ENCODE measurements at regions not wholly inside any gene's neighbourhood (a gene's known extent, or its start where the extent isn't known, plus 50 kb on each side); places are given as distances from the start of the nearest gene placed in this dataset.

DNA sequence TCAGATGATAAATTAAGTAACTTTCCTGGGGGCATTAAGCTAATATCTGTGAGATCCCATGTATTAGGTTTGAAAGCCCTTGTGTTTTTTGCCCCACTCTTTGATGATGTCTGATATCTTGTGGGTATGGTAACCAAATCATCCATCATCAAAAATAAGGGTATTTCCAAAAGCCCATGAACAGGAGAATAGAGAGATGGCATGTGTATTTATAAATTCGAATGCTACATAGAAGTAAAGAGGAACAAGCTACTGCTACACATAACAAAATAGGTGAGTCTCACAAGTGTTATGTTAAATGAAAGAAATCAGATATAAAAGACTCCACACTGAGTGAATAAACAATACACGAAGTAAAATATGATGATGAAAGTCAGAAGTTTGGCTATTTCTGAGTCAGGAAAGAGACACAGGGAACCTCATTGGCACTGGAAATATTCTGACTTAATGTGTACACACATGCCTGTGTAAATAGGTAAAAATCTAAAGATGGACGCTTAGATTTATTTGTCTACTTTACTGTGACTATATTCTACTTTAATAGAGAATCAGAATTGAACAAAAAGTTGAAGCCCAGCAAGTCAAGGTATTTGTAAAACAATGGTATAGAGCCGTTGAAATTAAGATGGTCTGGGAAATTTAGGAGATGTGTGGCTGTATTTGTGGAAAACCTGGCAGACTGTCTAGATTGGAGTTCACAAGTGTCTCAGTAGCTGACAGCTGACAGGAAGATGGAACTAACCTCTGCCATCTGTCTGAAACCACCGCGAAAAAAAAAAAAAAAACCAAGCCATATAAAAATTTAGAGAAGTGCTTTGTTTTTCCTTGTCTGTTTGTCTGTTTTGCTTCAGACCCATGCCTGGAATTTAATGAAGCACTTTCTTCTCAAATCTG, 111.0 kb upstream of the TGFBR2 start:
- no peak for DNase-seq (ENCODE audit: low read depth)

DNA sequence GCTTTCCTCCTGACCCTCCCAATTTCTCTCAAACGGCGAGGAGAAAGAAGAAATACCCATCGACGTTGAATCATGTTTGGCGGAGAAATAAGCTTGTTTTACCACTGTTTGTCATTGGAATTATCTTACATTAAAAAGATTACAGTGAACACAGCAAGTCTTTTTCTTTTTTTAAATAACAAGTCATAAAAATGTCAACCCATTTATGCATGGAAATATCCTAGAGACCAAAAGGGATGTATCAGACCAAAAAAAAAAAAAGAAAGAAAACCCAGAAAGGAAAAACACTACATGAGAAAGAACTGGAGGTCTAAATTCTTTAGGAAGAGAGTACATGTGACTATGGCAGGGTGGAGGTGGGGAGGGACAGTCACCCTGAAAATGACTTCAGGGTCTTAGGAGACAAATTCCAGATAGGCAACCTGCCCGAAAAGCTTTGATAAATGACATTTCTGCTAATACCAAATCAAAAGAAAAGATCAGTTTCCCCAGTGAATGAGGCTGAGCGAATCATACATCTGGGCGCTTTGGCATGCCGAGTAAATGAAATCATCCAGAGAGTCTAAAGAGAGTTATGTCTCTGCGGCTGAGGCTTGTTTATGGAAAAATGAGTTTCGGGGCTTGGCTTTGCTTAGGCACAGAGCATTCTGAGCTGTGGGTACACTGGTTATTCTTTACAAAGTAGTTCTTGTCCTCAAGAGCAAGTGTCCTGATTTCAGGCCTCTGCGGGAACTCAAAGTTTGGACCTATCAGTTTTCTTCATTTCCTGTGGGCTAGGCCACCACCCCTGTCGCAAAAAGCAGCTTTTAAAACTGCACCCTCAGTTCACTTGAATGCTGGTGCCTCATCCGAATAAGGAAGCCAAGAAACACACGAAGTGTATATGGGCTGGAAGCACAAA, 110.1 kb upstream of the TGFBR2 start:
- peak; percentile 64 for DNase-seq (ENCODE audit: low read depth)

DNA sequence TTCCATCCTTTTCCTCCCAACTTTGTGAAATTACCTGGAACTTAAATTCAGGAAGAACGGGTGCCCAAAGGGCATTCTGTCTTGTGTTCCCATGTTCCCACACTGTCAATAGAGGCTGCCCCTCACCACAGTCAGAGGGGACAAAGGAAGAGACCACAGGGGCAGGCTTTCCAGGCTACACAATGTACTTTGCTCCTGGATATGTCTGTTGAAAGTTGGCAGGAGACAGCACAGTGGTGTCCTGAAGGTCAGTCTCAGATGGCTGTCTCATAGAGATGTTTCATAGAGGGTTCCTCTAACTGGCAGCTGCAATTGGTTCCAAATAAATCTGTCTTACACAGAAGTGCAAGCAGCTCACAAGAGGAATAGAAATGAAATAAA, 107.8 kb upstream of the TGFBR2 start:
- no peak for DNase-seq (ENCODE audit: low read depth)

- no peak for DNase-seq (ENCODE audit: low read depth)
Observed at GRCh38 chr3:30500666-30501399, 105.6 kb upstream of the TGFBR2 start.

- DNase-seq (ENCODE audit: low read depth) = no peak
Observed at GRCh38 chr3:30501526-30501925, 104.9 kb upstream of the TGFBR2 start.

DNA sequence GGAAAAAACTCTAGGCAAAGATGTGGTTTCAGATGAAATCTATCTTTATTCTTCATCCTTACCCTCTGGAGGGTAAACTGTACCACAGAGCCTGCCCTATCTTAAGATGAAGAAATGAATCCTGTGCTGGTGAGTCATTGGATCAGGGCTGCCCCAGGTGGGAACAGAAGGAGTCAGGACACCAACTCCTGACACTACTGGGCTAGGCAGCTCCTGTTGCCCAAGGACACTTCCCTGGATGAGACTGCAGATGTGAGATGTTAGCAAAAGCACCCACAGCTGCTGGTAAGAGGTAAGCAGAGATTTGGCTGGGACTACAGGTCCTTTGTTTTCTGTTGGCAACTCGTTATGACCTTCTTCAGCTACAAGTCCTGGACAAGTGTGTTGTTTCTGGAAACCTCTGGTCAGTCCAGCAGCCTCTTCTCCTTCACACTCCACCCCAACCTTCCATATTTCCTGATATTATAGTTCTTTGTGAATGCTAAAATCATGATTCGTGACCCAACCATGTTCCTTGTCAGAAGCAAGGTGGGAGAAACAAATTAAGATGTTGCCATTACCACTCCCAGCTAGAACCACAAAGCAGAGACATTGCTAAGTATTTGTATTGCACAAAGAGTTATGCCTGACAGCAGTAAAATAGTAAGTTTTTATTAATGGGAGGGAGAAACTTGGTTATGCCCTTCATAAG, 104.2 kb upstream of the TGFBR2 start:
- DNase-seq (ENCODE audit: low read depth) = no peak

- no peak for DNase-seq (ENCODE audit: low read depth)
Observed at GRCh38 chr3:30502742-30503073, 103.7 kb upstream of the TGFBR2 start.

- no peak for DNase-seq (ENCODE audit: low read depth)
Observed at GRCh38 chr3:30503446-30503845, 103.0 kb upstream of the TGFBR2 start.

DNA sequence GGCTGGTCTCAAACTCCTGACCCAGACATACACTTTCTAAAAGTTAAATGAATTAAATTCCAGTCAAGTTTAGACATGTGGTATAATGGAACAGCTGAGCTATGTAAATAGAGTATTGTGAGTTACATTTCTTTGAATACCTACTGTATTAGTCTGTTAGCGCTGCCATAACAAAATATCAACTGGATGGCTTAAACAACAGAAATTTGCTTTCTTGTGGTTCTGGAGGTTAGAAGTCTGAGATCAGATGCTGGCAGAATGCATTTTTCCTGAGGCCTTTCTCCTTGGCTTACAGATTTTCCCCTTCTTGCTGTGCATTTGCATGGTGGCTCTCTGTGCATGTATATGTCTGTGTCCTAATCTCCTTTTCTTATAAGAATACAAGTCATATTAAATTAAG, 101.5 kb upstream of the TGFBR2 start:
- no peak for DNase-seq (ENCODE audit: low read depth)

DNA sequence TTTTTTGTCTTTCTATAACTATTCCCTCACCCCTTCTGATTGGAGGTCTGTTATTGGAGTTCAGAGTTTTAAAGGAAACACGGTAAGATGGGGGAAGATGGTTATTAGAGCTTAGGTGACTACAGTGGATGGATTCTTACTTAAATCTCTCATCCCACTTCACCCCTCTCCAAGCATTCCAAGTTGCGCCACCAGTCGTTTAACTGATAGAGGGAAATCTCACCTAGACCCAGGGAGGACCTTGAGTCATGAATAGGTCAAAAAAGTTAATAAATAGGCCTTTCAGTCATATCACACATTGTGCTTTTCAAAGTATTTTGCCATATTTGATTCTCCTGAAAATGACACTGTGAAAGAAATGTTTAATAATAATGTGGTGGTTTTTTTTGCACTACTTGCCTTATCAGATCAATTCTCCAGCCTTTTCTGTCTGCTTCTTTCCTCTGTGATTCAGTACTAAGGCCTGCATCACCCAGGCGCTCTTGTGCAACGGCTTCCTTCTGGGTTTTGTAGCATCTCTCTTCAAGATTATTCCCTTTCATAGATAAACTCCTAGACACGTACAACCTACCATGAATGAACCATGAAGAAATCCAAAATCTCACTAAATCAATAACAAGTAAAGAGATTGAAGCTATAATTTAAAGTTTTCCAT, 100.4 kb upstream of the TGFBR2 start:
- DNase-seq (ENCODE audit: low read depth) = no peak

DNA sequence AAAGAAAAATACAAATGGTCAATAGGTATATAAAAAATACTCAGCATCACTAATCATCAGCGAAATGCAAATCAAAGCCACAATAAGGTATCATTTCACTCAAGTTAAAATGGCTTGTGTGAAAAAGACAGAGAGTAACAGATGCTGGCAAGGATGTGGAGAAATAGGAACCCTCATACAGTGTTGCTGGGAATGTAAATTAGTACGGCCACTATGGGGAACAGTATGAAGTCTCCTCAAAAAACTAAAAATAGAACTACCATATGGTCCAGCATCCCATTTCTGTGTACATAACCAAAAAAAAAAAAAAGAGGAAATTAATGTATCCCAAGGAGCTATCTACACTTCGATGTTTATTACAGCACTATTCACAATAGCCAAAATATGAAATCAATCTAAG, 98.1 kb upstream of the TGFBR2 start:
- no peak for DNase-seq (ENCODE audit: low read depth)

GRCh38 chr3:30510596-30510995, 95.8 kb upstream of the TGFBR2 start:
- no peak for DNase-seq (ENCODE audit: low read depth)

DNA sequence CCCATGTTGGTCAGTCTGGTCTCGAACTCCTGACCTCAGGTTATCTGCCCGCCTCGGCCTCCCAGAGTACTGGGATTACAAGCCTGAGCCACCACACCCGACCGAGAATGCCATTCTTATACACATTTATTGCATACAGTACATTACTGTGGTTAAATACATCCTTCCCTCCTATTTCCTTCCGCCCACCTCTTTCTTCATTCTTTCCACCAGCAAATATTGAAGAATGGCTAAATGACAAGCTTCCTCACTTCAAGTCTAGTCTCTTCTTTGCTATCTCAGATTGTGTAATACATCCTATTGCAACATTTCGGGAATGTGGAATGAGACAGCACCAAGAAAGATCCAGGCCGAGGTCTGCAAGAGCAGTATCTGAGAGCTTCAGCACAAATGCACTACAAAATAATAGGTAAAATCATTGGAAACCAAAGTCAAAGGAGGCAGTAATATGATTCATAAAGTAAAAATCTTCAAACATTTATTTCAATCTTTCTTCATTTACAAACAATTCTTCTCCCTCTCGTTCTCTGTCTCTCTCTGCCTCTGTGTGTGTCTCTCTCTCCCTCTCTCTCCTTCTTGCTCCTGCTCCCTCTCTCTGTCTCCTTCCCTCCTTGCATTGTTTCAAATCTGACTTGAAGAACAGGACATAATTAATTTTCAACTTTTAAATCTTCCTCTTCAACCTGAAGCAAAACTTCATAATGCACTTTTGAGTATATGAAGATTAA, 94.7 kb upstream of the TGFBR2 start:
- DNase-seq (ENCODE audit: low read depth) = peak; percentile 56

- DNase-seq (ENCODE audit: low read depth) = no peak
Observed at GRCh38 chr3:30512576-30512975, 93.8 kb upstream of the TGFBR2 start.

GRCh38 chr3:30513374-30514152, 92.8 kb upstream of the TGFBR2 start:
- no peak for DNase-seq (ENCODE audit: low read depth)

DNA sequence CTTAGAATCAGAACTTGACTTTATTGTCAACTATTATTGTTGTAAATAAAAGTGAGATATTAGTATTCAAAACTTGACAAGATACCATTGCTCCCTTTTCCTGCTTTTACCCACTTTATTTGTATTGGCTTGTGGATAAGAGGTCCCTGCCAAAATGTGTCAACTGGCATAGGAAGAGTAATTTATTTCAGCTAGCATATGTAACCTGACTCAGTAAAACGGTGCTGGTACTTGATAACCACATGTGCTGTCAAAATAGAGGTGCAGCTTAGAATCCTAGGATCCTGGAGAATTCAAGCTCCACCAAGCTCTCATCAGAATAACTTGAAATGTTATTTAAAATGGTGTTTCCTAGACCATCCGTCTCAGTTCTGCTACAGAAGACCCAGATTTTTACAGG, 90.2 kb upstream of the TGFBR2 start:
- no peak for DNase-seq (ENCODE audit: low read depth)

GRCh38 chr3:30518181-30518864, 88.1 kb upstream of the TGFBR2 start:
- no peak for DNase-seq (ENCODE audit: low read depth)

DNA sequence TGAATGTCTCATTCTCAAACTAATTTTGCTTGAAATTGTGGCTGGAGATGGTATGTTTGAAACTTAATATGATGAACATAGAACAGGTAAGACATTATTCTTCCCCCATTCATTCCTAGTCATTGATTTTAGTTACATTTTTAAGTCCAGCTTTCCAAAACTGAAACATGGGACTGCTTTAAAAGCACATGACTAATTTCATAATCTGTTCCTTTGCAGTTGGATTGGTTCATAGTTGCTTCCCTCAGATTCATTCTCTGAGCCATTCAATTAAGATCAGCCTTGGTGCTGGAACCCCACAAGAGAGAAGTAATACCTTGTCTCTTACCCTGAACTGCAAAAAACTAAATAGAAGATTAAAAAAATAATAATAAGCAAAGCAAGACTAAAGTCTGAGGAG, 87.5 kb upstream of the TGFBR2 start:
- no peak for DNase-seq (ENCODE audit: low read depth)

DNA sequence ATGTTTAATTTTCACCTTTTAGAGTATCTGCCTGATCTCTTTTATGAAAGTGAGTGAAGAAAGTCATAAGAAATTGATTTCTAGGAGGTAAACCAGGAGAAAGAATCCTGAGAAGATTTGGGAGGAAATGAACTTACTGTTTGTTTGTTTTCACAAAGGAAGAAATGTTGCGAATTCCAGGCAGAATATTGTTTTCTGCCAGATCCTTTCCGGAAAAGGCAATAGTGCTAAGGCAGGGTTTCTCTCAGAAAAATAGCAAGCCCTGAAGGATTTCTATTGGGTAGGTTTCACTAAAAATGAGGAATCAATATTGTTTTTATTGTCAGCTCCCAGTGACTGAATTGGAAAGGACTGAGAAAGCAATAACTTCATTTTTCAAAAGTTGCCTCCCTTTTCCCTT, 85.7 kb upstream of the TGFBR2 start:
- DNase-seq (ENCODE audit: low read depth) = no peak

All from Daoy (cell line).